Non-pigmented ciliary epithelial cell (primary cell): ENCODE measurements at regions not wholly inside any gene's neighbourhood (a gene's known extent, or its start where the extent isn't known, plus 50 kb on each side); places are given as distances from the start of the nearest gene placed in this dataset.
"Not testable (repeated sequence)": the region's sequence is repeated elsewhere in the genome, so short reads cannot be mapped to it uniquely, and the experiment has no call there.

Source experiments
- DNase-seq: peaks from one replicate; pipeline ENCODE4 v3.0.0-alpha.2; 2010; ENCODE audit warnings: low read depth

DNA sequence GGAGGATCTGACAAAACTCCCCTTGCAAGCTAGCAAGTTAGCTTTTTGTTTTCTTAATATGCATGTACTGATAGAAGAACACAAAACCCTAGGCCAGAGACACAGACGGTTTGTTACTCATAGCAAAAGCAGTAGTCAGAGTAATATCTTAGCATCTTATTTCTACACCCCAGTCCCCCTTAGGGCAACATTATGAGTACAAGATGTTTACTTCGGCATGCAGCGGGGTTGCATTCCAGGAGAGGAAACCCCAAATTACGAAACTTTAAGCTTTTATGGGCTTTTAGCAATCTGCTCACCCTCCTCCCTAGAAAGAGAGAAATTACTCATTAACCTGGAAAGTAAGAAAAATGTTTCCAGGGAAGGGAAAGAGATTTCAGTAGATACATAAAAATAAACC is 1286.9 kb downstream of the EPHA7 start:
- no peak for DNase-seq

DNA sequence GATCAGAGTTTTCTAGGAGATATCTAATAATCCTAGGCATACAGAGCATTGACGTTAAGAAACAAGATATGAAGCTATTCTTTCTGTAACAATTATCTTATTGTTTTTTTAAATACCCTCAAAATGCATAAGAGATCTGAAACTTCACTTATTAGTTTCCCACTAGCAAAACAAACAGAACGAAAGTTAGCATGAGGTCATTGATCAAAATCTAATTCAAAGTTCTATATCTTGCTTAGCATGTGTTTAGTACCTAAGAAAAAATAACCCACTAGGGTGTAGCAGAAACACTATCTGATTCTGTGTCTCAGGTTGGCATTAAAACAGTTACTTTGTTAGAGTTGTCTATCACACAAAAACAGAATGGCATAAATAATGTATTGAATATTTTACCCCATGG is 1288.4 kb downstream of the EPHA7 start:
- no peak for DNase-seq

DNA sequence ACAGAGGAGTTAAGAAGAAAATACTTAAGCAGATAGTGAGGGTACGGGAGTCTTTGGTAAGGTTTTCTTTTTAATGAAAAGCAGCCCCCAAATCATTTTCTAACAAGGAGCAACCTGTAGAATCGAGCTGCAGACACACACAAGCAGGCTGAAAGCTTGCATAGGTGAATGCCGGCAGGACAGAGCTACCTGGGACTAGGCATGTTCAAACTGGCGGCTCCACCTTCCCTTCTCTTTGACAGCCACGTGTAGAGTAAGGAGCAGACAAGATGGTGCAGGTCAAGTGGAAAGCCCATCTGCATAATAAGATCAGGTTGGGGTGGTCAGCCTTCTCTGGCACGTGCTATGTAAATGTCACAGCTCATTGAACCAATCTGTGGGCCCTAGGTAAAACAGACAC is 1292.4 kb downstream of the EPHA7 start:
- no peak for DNase-seq

DNA sequence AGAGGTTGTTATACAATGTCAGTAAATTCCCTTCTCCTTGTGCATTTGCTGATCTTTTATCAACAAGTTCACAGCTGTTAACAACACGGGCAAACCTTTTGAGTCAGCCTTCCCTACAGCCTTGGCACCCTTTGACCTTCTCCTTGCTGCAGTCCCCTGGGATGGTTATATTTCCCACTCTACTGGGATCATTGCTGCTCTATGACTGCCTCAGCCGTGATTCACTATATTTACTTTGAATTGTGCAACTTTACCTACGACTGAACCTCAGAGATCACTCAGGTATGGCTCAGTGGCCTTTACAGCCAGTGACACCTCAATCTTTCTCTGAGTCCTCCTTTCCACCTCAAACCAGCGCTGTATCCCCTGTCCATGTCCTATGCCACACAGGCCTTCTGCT is 1293.3 kb downstream of the EPHA7 start:
- DNase-seq: no peak

DNA sequence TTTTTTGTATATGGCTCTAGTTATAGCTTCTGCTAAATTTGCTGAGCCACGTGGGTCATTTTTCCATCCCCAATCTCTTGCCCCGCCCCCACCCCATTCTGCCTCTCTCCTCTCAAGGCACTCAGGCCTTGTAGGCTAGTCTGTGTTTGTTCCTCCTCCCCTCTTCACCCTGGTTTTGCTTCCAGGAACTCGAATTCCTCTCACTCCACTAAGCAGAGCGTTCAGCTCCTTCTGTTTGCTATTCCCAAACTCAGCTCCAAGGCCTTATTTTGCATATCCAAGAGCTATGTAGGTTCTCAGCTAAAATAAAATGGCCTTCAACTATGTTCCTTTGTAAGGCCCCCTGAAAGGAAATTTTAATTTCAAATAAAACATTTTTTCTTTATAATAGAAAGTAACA is 1293.7 kb downstream of the EPHA7 start:
- DNase-seq: no peak

DNA sequence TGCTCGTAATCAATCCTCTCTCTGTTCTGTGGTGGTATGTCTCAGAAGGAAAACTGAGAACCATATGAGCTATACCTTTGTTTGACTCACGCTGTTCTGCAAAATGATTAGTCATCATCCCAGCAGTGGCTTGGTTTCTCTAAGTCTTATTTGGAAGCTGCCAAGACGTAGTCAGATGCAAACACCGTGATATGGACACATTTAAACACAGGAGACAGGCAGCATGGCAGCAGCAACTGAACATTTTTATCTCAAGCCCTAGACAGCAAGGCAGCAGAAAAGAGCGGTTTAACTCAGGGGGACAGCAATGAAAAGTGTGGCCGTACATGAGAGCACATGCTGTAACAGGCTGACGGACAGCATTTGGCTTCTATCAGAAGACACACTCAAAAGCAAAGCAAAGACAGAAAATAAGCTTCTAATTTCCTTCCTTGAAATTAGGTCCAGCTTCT is 1295.1 kb downstream of the EPHA7 start:
- peak; percentile 6 for DNase-seq

DNA sequence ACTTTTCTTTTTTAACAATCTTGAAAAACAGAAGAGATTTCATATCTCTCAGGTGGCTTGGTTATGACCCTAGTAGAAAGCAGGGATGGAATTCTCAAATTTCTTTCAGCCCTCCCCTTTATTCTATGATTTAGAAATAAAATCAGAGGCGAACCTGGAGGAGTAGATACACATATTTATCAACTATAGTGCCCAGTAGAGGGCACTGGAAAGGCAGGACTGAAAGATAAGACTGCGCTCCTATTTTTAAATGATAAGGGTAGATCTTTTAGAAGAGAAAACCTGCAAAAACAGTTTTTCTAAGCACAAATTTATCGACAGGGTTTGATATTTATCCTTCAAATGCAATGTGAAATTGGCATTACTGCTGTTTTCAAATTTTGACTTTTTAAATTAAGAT is 1296.6 kb downstream of the EPHA7 start:
- DNase-seq: no peak

DNA sequence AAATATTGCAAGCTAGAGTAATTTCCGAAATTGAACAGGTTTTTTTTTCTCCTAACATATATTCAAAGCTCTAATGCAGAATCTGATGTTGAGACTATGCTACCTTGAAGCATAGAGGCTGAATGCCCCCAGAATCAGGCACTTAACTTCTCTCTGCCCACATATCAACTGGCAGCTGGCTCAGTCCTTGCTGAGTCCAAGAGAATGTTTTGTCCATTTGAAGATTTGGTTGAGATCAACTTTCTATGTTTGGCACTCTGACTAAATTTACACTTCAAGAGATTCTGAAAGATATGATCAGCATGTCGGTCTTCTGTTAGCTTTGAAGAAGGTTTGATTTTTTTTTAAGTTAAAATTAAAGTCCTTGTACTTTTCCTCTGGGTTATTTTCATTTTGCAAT is 1298.1 kb downstream of the EPHA7 start:
- no peak for DNase-seq

DNA sequence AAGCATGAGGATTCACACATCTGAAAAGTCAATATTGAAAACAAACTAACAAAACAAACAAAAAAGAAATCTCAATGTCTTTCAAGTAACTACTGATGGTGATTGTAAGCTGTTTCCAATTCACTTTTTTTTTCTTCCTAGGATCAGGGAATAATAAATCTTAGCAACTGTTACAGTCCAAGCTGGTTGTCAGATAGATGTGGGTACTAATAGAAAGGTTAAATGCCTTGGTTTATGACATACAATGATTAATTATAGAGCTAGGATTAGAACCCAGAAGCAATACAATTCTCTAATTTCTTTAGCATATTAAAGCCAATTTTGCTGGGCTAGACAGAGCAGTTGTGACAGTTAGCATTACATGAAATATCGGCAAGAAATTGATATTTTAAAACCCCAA is 1301.6 kb downstream of the EPHA7 start:
- DNase-seq: no peak

DNA sequence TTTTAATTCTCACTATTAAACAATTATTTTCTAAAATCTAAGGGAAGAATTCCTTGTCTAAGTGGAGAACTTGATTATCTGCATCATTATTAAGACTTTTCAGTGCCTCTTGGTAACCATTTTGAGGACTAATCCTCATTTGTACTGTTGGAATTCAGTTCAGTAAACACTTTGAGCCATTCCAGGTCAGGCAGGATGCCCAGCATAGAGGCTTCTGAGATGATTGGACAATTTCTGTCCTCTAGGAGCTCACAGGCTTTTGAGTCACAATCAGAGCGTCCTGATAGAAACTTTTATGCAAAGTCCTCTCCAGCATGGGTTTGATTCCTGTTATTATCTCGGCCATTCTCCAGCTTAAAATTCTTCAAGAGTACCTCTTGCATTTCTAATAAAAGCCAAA is 1304.6 kb downstream of the EPHA7 start:
- DNase-seq: no peak

DNA sequence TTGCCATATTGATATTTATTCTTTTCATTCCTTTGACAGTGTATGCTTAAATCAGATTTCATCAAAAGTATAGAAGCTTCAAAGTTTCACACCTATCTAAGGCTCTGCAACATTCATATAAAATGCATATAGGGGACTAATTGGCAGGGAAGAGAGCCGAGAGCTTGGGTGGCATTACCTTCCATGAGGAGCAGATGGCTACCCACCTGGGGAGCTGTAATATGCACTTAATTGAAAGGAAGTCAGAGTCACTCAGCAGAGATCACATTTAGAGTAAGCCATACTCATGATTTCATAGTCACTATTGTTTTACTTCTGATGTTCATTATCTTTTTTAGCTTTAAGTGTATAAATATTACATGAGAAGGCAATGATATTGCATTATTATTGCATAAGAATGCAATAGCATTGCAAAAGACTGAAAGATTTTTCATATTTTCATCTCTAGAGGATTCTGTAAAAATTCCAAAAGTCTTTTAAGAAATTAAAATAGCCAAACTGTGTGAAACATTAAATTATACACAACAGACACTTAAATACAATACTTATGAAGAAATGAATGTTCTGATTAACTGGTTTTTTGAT is 1305.2 kb downstream of the EPHA7 start:
- DNase-seq: no peak

DNA sequence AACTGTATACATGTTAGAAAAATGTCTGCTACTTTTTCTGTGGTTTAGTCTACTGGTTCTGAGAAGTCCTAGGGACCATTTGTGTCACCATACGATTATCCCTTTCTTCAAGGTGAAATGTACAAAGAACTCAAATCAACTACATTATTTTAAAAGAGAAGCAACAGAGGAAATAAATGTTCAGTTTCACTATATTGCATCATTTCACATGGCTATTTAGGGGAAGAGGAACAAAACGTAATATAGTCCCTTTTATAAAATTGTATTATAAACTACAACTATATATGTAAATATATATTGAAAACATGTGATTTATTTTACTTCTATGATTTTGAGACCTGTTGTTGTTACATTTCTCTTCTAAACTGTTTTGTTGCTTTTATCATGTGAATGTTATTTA is 1308.0 kb downstream of the EPHA7 start:
- DNase-seq: no peak

DNA sequence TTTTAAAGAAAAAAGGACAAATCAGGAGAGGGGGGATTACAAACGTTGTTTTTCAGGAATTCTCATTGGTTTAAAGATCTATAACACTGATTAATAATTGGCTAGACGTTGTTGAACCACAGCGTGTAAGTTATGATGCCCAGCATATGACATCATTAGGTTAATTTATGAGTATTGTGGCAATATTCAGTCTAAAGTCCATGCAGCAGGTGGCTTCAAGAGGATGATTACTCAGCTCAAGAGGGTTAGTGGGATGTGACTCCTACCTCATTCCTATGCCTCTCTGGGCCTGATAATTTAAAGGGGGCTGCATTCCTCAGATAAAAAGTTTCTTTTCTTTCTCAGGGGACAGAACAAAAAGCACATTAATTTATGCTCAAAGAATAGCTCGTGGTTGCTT is 1309.0 kb downstream of the EPHA7 start:
- no peak for DNase-seq

DNA sequence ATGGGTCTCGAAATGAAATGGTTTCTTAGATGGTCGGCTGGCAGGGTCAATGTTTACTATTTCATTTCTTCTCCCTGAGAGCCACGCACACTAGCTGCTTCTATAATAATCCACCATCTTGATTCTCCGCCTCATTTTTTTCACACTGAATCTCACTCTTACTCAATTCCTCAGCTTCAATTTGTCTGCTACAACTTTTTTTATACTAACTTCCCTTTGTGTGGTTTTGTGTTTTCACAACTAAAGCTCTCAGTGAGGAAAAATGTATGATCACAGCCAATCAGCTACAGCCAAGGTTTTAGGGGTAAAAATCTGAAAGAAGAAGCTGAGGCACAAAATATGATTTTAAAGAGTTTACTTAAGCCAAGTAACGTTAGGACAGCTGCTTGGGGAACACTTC is 1309.4 kb downstream of the EPHA7 start:
- no peak for DNase-seq

DNA sequence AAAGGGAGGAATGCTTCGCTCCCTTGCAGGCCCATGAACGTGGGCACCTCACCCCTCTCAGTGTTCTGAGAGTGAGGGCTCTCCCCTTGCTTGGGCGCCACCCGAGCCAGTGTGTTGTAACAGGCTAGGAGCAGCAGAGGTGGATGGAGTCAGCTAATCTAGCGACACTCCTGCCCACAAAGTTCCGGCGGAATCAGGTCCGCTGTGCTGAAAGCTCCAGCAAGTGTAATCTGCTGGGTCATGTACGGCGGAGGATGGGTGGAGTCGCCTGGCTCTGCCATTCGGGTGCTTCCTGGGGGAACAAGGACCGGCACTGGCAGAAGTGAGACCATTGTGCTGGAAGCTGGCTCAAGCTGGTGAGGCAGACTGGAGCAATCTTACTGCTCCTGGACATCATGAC is 1310.1 kb downstream of the EPHA7 start:
- no peak for DNase-seq

DNA sequence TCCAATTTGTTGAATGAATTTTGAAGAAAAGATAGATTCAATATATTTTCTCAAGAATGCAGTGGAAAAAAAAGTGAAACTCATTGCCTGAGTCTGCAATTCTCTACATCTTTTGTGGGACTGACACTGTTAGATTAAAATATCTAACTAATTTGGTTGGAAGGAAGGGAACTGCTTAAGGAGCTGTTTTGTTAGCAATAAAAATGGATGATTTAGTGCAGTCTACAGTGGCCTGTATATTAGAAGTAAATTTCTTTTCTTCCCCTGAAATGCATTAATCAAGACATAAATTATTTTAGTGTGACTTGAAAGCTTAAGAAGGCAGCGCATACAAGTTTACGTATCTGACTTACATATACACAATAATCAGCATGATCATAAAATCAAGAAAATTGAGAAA is 1332.6 kb downstream of the EPHA7 start:
- DNase-seq: no peak

DNA sequence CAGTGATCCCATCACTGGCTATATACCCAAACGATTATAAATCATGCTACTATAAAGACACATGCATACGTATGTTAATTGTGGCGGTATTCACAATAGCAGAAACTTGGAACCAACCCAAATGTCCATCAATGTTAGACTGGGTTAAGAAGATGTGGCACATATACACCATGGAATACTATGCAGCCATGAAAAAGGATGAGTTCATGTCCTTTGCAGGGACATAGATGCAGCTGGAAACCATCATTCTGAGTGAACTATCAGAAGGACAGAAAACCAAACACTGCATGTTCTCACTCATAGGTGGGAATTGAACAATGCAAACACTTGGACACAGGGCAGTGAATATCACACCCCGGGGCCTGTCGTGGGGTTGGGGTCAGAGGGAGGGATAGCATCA is 1335.4 kb downstream of the EPHA7 start:
- DNase-seq: not testable (repeated sequence)

DNA sequence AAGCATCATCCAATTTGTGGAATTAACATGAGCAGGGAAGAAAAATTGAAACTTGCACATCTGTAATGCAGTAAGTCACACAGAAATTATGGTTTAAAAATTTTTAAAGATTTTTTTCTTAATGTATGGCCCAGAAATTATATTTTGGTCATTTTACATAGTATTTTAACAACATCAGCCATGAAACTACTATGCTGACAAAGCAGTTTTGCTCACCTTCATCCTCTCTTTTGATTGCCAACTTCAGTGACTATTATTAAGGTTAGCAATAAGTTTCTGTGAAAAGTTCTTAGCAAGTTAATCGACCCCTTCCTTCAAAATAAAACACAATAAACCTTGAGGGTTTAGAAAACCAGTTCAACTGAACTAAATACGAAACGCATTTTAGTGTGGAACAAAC is 1347.0 kb downstream of the EPHA7 start:
- DNase-seq: no peak

DNA sequence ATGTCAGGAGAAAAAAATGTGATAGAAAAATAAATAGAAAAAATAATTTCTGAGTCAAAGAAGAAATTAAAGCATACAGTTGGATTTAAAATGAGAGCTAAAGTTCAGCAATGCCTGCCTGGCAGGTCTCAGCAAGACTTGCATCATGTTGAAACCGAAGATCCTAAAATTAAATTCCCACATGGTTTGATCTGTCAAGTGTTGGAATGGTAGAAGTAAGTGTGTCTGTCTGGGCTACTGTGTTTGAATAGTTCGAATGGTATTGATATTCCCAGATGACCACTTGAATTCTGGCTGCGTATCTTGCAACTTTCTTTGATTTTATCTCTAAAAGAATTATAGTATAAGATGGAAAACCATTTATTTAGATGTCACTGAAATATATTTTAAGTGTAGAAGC is 1349.6 kb downstream of the EPHA7 start:
- DNase-seq: no peak

DNA sequence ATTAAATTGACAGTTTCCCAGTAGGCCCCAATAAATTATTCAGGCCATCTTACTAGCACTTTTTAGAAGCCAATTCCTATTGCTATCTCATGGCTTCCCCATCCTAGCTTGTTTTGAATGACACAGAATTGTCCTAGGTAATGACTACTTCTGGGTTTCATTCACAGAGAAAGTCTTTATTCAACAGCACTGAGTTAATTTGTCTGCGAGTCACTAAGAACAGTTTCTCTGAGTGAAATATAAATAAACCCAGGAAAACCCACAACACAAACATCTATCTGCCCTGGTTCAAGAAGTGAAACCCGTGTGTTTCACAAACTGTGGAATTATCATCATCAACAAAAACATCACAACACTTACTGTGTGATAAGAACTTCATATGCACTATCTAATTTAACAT is 1366.8 kb downstream of the EPHA7 start:
- DNase-seq: no peak

DNA sequence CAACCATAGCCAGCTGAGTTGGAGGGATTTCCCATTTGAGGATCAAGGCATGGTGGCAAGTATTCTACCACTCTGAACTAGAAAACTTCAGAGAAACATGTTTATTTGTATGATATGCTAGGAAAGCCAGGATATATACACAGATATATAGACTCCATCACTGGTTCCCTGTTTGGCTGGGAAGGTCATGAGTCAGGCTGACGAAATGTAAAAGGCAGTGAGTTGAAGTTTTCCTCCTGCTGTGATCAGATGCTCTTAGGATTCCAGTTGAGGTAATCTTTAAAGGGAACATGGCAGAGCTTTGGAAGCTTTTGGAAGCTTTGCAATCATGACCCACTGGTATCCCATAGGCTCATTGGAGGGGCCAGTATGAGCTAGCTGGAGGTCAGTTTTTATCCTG is 1369.1 kb downstream of the EPHA7 start:
- no peak for DNase-seq

DNA sequence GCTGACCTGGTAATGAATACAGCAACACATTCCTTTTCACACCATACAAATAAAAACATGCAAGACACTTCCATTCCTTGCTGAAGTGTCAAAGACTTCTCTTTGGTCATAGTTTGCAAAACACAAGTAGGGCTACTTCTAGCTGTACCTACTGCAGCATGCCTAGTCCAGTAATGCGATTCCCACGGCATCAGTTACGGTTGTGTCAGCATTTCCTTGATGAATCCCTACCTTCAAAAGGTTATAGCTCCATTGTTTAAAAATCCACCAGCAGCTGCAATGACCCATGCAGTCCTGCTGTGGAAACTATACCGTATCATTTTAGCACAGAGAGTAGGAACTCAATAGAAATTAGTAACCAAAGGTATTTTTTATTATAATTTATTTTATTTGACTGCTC is 1371.5 kb downstream of the EPHA7 start:
- no peak for DNase-seq

DNA sequence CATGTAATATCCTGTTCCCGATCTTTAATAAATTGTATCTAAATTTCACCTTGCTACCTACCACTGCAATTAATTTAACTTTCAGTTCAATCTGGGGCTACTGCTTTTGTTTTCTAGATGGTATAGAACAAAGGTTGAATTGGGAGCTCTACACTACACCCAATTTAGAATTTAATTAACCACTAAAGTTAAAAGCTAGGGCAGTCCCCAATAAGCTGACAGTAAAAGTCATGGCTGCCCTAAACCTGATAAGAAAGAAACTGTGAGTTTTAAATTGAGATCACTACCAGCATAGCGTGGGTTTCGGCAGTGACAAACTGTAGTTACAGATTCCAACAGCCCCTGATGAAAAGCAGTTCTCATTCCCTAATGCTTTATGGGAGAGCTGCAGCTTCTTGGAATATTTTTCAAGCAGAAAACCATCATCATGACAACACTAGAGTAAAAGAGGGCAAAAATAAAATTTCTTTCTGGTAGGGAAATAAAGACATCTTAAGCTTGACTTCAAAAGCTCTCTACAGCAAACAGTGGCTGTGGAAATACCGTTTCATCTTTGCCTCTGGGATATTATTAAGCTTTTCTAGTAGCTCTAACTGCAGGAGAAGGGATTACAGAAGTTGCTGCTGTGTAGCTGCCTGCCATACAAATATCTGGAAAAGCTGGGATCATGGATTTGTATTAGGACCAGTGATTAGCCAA is 1372.1 kb downstream of the EPHA7 start:
- DNase-seq: no peak

DNA sequence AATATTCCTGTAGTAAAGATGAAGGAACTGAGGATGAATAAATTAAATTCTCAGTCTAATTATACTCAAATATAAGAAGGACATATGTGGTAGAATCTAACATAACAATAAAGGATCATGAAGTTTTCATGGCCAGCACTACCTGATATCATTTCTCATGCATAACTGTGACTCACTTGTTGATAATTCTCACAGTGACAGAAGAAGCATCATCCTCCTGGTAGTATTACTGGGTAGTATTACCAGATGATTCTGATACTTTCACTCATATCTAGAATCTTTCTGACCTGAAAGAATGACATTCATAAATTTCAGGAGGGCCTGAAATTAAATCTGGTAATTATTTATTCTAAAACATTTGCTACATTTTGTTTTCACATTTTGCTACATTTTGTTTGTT is 1375.0 kb downstream of the EPHA7 start:
- DNase-seq: no peak
